ENCODE measurements at regions not wholly inside any gene's neighbourhood (a gene's known extent, or its start where the extent isn't known, plus 50 kb on each side); places are given as distances from the start of the nearest gene placed in this dataset.

GRCh38 chr14:53529519-53529918, 376.4 kb upstream of the DDHD1 start:
- TF ChIP-seq CTCF (conservative IDR thresholded peaks at IDR 0.05) (no peak), EZH2 (IDR thresholded peaks at IDR 0.05; ENCODE audit: low read depth) (no peak)
